ENCODE measurements at regions not wholly inside any gene's neighbourhood (a gene's known extent, or its start where the extent isn't known, plus 50 kb on each side); places are given as distances from the start of the nearest gene placed in this dataset.
A peak's percentile ranks its signal among the peaks of the same experiment; 100 is the strongest.

DNA sequence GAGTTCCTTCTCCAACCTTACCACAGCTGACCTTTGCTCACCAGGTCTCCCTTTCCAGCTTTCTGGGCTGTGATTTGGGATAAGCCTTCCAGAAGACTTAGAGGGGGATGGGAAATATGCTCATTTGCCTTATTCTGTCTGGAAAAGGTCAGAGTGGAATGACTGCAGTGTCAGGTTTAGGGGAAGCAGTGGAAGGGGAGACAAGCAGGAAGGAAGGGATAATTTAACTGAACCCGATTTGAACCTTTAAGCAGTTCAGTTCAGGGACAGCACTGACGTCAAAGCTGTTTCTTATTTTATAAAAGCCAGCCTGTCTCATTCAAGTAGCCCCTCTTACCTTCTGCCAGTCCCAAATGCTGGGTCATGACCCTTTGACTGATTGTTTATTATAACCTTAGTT, 418.4 kb upstream of the RARB start:
- Histone ChIP-seq H3K4me3 (ENCODE audit: low read length) (no peak overlapping the region), H3K9ac (ENCODE audit: low read length) (no peak overlapping the region), H3K9me2 (replicated peaks; ENCODE audit: insufficient read depth, low read length) (no peaks in the 10 kb centered on the region), H3K9me3 (ENCODE audit: low read length) (no peaks in the 10 kb centered on the region), H3K4me2 (ENCODE audit: low read depth, low read length, poor library complexity, severe bottlenecking) (no peak overlapping the region), H3K79me2 (ENCODE audit: low read length) (no peaks in the 10 kb centered on the region), H3K36me3 (ENCODE audit: insufficient read depth, low read length) (no peaks in the 10 kb centered on the region), H3K4me1 (ENCODE audit: low read length) (no peaks in the 10 kb centered on the region), H2AFZ (ENCODE audit: low read length) (no peak overlapping the region), H3K27me3 (ENCODE audit: low read length) (no peaks in the 10 kb centered on the region), H4K20me1 (ENCODE audit: insufficient read depth, low read depth, low read length) (no peaks in the 10 kb centered on the region), H3K27ac (ENCODE audit: low read length) (no peak overlapping the region)
- DNase-seq, result no peak

DNA sequence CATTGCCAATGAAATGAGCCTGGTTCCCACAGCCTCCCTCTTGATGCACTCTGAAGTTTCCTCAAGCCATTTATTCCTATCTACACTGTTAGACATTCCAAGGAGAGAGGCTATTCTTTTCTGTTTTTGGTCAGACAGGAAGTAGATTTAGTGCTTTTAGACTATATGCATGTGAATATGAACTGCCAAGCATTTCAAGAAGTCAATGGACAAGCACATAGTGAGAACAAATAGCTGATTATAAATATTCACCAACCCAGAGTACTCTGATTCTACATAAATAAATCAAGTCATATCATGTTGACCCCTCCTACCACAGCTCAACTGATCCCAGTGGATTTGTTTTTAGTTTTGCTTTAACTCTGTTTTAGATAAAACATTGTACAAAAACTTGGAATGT, 412.5 kb upstream of the RARB start:
- Histone ChIP-seq H3K4me3 (ENCODE audit: low read length) (no peak overlapping the region), H3K27me3 (ENCODE audit: low read length) (no peaks in the 10 kb centered on the region), H3K36me3 (ENCODE audit: insufficient read depth, low read length) (no peaks in the 10 kb centered on the region), H3K4me2 (ENCODE audit: low read depth, low read length, poor library complexity, severe bottlenecking) (no peak overlapping the region), H3K9ac (ENCODE audit: low read length) (no peak overlapping the region), H3K9me3 (ENCODE audit: low read length) (no peaks in the 10 kb centered on the region), H2AFZ (ENCODE audit: low read length) (no peak overlapping the region), H3K27ac (ENCODE audit: low read length) (no peak overlapping the region), H3K9me2 (replicated peaks; ENCODE audit: insufficient read depth, low read length) (no peaks in the 10 kb centered on the region), H3K79me2 (ENCODE audit: low read length) (no peaks in the 10 kb centered on the region), H3K4me1 (ENCODE audit: low read length) (no peaks in the 10 kb centered on the region), H4K20me1 (ENCODE audit: insufficient read depth, low read depth, low read length) (no peaks in the 10 kb centered on the region)
- no peak for DNase-seq

DNA sequence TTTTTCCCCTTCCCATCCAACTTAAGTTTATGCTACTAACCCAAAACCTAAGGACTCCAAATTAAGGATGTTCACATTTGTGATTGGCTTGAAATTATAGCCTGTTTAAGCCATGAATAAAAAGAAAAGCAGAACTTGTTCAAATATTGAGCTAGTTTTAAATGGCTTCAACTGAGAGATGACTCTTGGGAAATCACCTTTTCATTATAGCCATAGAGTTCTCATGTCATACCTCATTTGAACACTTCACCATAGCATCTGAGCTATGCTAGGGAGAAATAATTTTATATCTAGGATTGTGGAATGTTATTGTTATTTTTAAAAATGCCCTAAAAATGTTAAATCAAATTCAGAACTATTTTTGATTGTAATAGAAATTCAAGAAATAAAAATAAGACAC, 409.2 kb upstream of the RARB start:
- DNase-seq, result no peak
- Histone ChIP-seq H3K79me2 (ENCODE audit: low read length) (no peaks in the 10 kb centered on the region), H3K27me3 (ENCODE audit: low read length) (no peaks in the 10 kb centered on the region), H3K4me2 (ENCODE audit: low read depth, low read length, poor library complexity, severe bottlenecking) (no peak overlapping the region), H3K27ac (ENCODE audit: low read length) (no peak overlapping the region), H3K9me3 (ENCODE audit: low read length) (no peaks in the 10 kb centered on the region), H2AFZ (ENCODE audit: low read length) (no peak overlapping the region), H3K9ac (ENCODE audit: low read length) (no peak overlapping the region), H3K4me1 (ENCODE audit: low read length) (no peaks in the 10 kb centered on the region), H3K4me3 (ENCODE audit: low read length) (no peak overlapping the region), H4K20me1 (ENCODE audit: insufficient read depth, low read depth, low read length) (no peaks in the 10 kb centered on the region), H3K9me2 (replicated peaks; ENCODE audit: insufficient read depth, low read length) (no peaks in the 10 kb centered on the region), H3K36me3 (ENCODE audit: insufficient read depth, low read length) (no peaks in the 10 kb centered on the region)

DNA sequence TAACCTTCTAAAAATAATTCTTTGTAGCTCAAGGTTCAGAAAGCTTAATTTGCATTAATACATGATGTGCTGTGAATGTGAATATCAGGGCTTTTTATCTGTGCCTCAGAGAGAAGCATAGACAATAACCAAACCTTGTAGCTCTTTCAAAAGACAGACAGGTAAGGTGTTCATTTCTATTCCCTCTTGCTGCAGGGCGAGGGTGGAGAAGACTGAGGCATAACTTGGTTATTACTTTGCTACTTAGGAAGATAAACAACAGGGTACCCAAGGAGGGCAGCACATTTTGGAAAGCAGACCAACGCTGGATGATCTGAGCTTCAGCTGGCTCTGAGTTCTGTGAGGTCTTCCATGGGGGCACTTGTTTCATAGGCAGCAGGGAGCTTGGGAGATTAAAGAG, 408.6 kb upstream of the RARB start:
- DNase-seq, result no peak
- Histone ChIP-seq H3K27me3 (ENCODE audit: low read length) (no peaks in the 10 kb centered on the region), H3K4me2 (ENCODE audit: low read depth, low read length, poor library complexity, severe bottlenecking) (no peak overlapping the region), H3K4me3 (ENCODE audit: low read length) (no peak overlapping the region), H3K27ac (ENCODE audit: low read length) (no peak overlapping the region), H3K4me1 (ENCODE audit: low read length) (no peaks in the 10 kb centered on the region), H3K36me3 (ENCODE audit: insufficient read depth, low read length) (no peaks in the 10 kb centered on the region), H3K9ac (ENCODE audit: low read length) (no peak overlapping the region), H4K20me1 (ENCODE audit: insufficient read depth, low read depth, low read length) (no peaks in the 10 kb centered on the region), H2AFZ (ENCODE audit: low read length) (no peak overlapping the region), H3K79me2 (ENCODE audit: low read length) (no peaks in the 10 kb centered on the region), H3K9me3 (ENCODE audit: low read length) (no peaks in the 10 kb centered on the region), H3K9me2 (replicated peaks; ENCODE audit: insufficient read depth, low read length) (no peaks in the 10 kb centered on the region)

DNA sequence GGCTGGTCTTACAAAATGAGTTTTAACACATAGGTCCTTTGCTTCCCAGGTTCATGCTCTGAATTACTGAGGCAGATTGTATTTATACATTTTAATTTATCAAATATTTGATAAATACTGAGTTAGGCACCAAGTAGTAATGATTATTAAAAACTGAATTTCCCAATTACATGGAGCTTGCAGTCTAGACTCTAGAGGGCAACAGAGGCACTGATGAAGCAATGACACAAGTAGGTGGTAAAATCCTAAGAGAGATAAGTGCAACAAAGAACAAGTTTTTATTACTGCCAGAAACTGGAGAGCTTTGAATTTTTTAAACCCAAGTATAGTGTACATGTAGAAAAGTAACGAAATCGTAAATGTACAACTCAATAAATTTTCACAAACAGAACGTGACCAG, 406.2 kb upstream of the RARB start:
- Histone ChIP-seq H3K4me2 (ENCODE audit: low read depth, low read length, poor library complexity, severe bottlenecking) (no peak overlapping the region), H3K4me1 (ENCODE audit: low read length) (no peaks in the 10 kb centered on the region), H4K20me1 (ENCODE audit: insufficient read depth, low read depth, low read length) (no peaks in the 10 kb centered on the region), H3K27ac (ENCODE audit: low read length) (no peak overlapping the region), H3K9ac (ENCODE audit: low read length) (no peak overlapping the region), H3K36me3 (ENCODE audit: insufficient read depth, low read length) (no peaks in the 10 kb centered on the region), H3K4me3 (ENCODE audit: low read length) (no peak overlapping the region), H2AFZ (ENCODE audit: low read length) (no peak overlapping the region), H3K79me2 (ENCODE audit: low read length) (no peaks in the 10 kb centered on the region), H3K9me2 (replicated peaks; ENCODE audit: insufficient read depth, low read length) (no peaks in the 10 kb centered on the region), H3K27me3 (ENCODE audit: low read length) (no peaks in the 10 kb centered on the region), H3K9me3 (ENCODE audit: low read length) (no peaks in the 10 kb centered on the region)
- peak; percentile 59 for DNase-seq

DNA sequence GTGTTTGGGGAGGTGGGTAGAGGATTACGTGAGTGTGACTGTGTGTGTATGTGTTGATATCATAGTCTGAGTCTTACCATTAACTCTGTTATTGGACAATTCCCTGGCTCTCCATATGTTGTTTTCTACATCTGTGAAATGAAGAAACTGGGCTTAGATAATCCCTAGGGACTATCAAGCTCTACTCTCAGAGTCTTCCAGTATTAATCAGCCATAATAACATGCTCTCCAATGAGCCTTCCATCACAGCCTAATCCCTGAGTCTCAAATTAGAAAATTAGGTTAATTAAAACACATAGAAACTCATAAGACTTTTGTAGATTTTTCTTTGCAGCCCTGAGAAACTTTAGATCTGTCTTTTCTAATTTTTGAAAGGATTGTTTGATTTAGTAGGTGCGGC, 404.2 kb upstream of the RARB start:
- H3K79me2 ChIP-seq (ENCODE audit: low read length), result no peaks in the 10 kb centered on the region
- no peak overlapping the region for H3K27ac ChIP-seq (ENCODE audit: low read length)
- H3K9ac ChIP-seq (ENCODE audit: low read length), result no peak overlapping the region
- no peaks in the 10 kb centered on the region for H4K20me1 ChIP-seq (ENCODE audit: insufficient read depth, low read depth, low read length)
- no peaks in the 10 kb centered on the region for H3K36me3 ChIP-seq (ENCODE audit: insufficient read depth, low read length)
- DNase-seq, result no peak
- H3K27me3 ChIP-seq (ENCODE audit: low read length), result no peaks in the 10 kb centered on the region; the same call in 1 of the 2 replicates
- no peak overlapping the region for H3K4me3 ChIP-seq (ENCODE audit: low read length)
- no peak overlapping the region for H3K4me2 ChIP-seq (ENCODE audit: low read depth, low read length, poor library complexity, severe bottlenecking)
- no peaks in the 10 kb centered on the region for H3K9me2 ChIP-seq (replicated peaks; ENCODE audit: insufficient read depth, low read length)
- no peaks in the 10 kb centered on the region for H3K4me1 ChIP-seq (ENCODE audit: low read length)
- no peak overlapping the region for H2AFZ ChIP-seq (ENCODE audit: low read length)
- H3K9me3 ChIP-seq (ENCODE audit: low read length), result no peaks in the 10 kb centered on the region

DNA sequence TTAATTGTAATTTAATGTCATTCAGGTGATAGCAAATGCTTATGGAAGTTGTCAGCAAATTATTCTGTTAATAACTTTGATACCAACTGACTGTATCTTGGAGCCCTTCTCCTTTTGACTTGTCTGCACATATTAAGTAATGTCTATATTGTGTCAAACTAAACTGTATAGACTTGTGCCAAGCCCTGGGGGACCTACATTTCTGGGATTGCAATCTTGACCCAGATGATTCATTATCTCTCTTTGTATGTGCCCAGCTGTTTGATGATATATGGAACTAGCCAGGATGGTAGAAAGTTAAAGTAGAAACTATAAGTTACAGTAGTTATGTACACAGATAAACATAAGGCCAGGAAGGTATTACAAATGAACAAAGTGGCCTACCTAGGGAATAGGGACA, 402.8 kb upstream of the RARB start:
- H4K20me1 ChIP-seq (ENCODE audit: insufficient read depth, low read depth, low read length), result no peaks in the 10 kb centered on the region

DNA sequence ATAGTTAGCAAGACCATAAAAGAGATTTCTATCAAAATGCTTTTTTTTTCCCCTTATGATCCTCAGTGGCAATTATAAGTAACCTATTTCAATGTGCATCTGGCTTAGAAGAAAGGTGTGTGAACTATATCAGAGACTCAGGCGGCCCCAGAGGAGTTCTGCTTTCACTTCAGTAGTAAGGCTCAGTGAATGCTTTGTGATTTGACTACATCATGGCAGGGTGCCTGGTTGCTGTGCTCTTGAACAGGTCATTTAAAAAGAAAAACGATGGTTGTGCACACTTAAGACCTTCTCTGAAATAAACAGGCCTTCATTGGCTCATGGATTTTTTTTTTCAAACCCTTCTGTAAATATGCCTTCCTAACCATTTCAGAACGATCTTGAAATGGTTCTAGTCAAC, 400.4 kb upstream of the RARB start:
- no peak overlapping the region for H3K4me3 ChIP-seq (ENCODE audit: low read length)
- no peak for DNase-seq
- H3K4me2 ChIP-seq (ENCODE audit: low read depth, low read length, poor library complexity, severe bottlenecking), result no peak overlapping the region

More for the DNA sequence above, 402.8 kb upstream of the RARB start:
- H3K9ac ChIP-seq (ENCODE audit: low read length), result no peak overlapping the region
- no peak for DNase-seq
- H2AFZ ChIP-seq (ENCODE audit: low read length), result no peak overlapping the region
- H3K9me3 ChIP-seq (ENCODE audit: low read length), result no peaks in the 10 kb centered on the region
- no peaks in the 10 kb centered on the region for H3K79me2 ChIP-seq (ENCODE audit: low read length)
- H3K9me2 ChIP-seq (replicated peaks; ENCODE audit: insufficient read depth, low read length), result no peaks in the 10 kb centered on the region
- no peaks in the 10 kb centered on the region for H3K36me3 ChIP-seq (ENCODE audit: insufficient read depth, low read length)
- no peak overlapping the region for H3K27ac ChIP-seq (ENCODE audit: low read length)
- no peaks in the 10 kb centered on the region for H3K4me1 ChIP-seq (ENCODE audit: low read length)
- H3K27me3 ChIP-seq (ENCODE audit: low read length), result no peaks in the 10 kb centered on the region; the same call in 1 of the 2 replicates
- H3K4me2 ChIP-seq (ENCODE audit: low read depth, low read length, poor library complexity, severe bottlenecking), result no peak overlapping the region
- H3K4me3 ChIP-seq (ENCODE audit: low read length), result no peak overlapping the region

DNA sequence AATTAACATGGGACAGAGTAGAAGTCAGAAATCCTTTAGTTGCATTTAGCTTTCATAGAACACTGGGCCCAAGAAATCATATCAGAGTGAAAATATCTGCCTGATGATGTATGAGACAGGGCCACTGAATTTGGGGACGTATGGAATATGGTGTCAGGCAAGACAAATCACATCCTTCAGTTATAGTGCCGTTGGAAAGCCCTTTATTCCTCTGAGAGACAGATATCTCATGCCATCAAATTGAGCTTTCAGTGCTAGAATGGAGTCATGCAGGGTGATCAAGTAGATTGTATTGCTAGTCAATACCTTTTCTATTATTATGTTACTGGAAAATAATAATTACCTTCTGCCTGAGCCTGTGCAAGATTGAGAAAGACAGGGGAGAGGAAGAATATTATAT, 398.2 kb upstream of the RARB start:
- no peak overlapping the region for H3K4me3 ChIP-seq (ENCODE audit: low read length)
- no peaks in the 10 kb centered on the region; the same call in 1 of the 2 replicates for H3K27me3 ChIP-seq (ENCODE audit: low read length)
- no peak overlapping the region for H3K27ac ChIP-seq (ENCODE audit: low read length)
- H3K4me1 ChIP-seq (ENCODE audit: low read length), result no peaks in the 10 kb centered on the region
- no peak overlapping the region for H2AFZ ChIP-seq (ENCODE audit: low read length)
- no peaks in the 10 kb centered on the region for H3K9me3 ChIP-seq (ENCODE audit: low read length)
- no peaks in the 10 kb centered on the region for H3K36me3 ChIP-seq (ENCODE audit: insufficient read depth, low read length)
- H3K9me2 ChIP-seq (replicated peaks; ENCODE audit: insufficient read depth, low read length), result no peaks in the 10 kb centered on the region
- H3K9ac ChIP-seq (ENCODE audit: low read length), result no peak overlapping the region
- no peaks in the 10 kb centered on the region for H4K20me1 ChIP-seq (ENCODE audit: insufficient read depth, low read depth, low read length)
- DNase-seq, result no peak
- H3K79me2 ChIP-seq (ENCODE audit: low read length), result no peaks in the 10 kb centered on the region
- no peak overlapping the region for H3K4me2 ChIP-seq (ENCODE audit: low read depth, low read length, poor library complexity, severe bottlenecking)

More for the DNA sequence above, 400.4 kb upstream of the RARB start:
- Histone ChIP-seq H2AFZ (ENCODE audit: low read length) (no peak overlapping the region), H3K9me3 (ENCODE audit: low read length) (no peaks in the 10 kb centered on the region), H3K36me3 (ENCODE audit: insufficient read depth, low read length) (no peaks in the 10 kb centered on the region), H3K9me2 (replicated peaks; ENCODE audit: insufficient read depth, low read length) (no peaks in the 10 kb centered on the region), H3K79me2 (ENCODE audit: low read length) (no peaks in the 10 kb centered on the region), H3K27ac (ENCODE audit: low read length) (no peak overlapping the region), H4K20me1 (ENCODE audit: insufficient read depth, low read depth, low read length) (no peaks in the 10 kb centered on the region), H3K27me3 (ENCODE audit: low read length) (no peaks in the 10 kb centered on the region; the same call in 1 of the 2 replicates), H3K9ac (ENCODE audit: low read length) (no peak overlapping the region), H3K4me1 (ENCODE audit: low read length) (no peaks in the 10 kb centered on the region)
